GM12878 (cell line): ENCODE measurements at regions not wholly inside any gene's neighbourhood (a gene's known extent, or its start where the extent isn't known, plus 50 kb on each side); places are given as distances from the start of the nearest gene placed in this dataset.

Experiments used
- ATAC-seq: fragments of 200-7000 bp; cut with Tn5 transposase; 3 replicates; pipeline ENCODE4 v1.9.1; 2020; ENCODE audit warnings: mild to moderate bottlenecking, moderate library complexity
- BruUV-seq: library from RNA; stranded (reverse); fragments of 400-500 nt; replicated peaks from 2 replicates; lab custom pipeline; 2021; lab: Mats Ljungman, UMichigan
- CTCF ChIA-PET: fragments of 300-600 bp; sonication (Branson Sonifier 250); formaldehyde crosslinking; extraction: SDS; loops from one replicate; lab custom pipeline; 2021; ENCODE audit warnings: inconsistent platforms; lab: Yijun Ruan, JAX
- POLR2A ChIA-PET: fragments of 350-600 bp; formaldehyde crosslinking; extraction: SDS; loops from one replicate; lab custom pipeline; 2021; ENCODE audit warnings: inconsistent platforms; lab: Charles Lee
- RAD21 ChIA-PET: fragments of 300-600 bp; sonication (Branson Sonifier 250); formaldehyde crosslinking; loops from one replicate; lab custom pipeline; 2023; ENCODE audit warnings: antibody characterized with exemption; ENCODE audit not compliant: unreplicated experiment; lab: Charles Lee
- SMC1A ChIA-PET: fragments of 300-600 bp; sonication (Branson Sonifier 250); formaldehyde crosslinking; loops from one replicate; lab custom pipeline; 2023; ENCODE audit not compliant: unreplicated experiment, uncharacterized antibody; lab: Charles Lee
- DNase-seq: peaks from one replicate; pipeline ENCODE4 v3.0.0-alpha.2; 2011; ENCODE audit warnings: low read depth, low spot score
- FAIRE-seq: peaks from 3 replicates; lab custom pipeline; 2011; peaks lifted over from hg19 to GRCh38; lab: Jason Lieb, UNC
- H2AFZ ChIP-seq: 2 replicates; pipeline ENCODE4 v1.6.0; 2011; ENCODE audit warnings: low read depth, low read length, control low read depth; ENCODE audit not compliant: control insufficient read depth
- H3K27ac ChIP-seq: 2 replicates; pipeline ENCODE4 v1.5.1; 2011; ENCODE audit warnings: control low read depth; ENCODE audit not compliant: control insufficient read depth, insufficient read depth
- H3K27me3 ChIP-seq, 2 experiments: replicated peaks in 1 of 2; 2 replicates each; pipeline versions ENCODE4 v1.6.0 to v1.6.1; 2011; ENCODE audit warnings: low read length in 1 of 2; ENCODE audit not compliant: control insufficient read depth in 2 of 2, insufficient read depth in 2 of 2
- H3K36me3 ChIP-seq, 2 experiments: 2 replicates each; pipeline ENCODE4 v1.5.1; 2011; ENCODE audit warnings: low read length in 1 of 2; ENCODE audit not compliant: control insufficient read depth in 2 of 2, insufficient read depth in 2 of 2
- H3K4me1 ChIP-seq: 2 replicates; pipeline ENCODE4 v1.6.1; 2011; ENCODE audit warnings: mild to moderate bottlenecking, low read length, moderate library complexity, mixed read lengths; ENCODE audit not compliant: control insufficient read depth, insufficient read depth
- H3K4me2 ChIP-seq: 2 replicates; pipeline ENCODE4 v1.6.0; 2011; ENCODE audit warnings: control low read depth; ENCODE audit not compliant: control insufficient read depth, insufficient read depth
- H3K4me3 ChIP-seq: fragments of 200-600 bp; sonication (generic); 2 replicates; pipeline ENCODE4 v1.5.1; 2016
- H3K79me2 ChIP-seq: 2 replicates; pipeline ENCODE4 v1.6.0; 2011; ENCODE audit warnings: low read length; ENCODE audit not compliant: control insufficient read depth, insufficient read depth
- H3K9ac ChIP-seq: 2 replicates; pipeline ENCODE4 v1.8.0; 2011; ENCODE audit warnings: low read length, control low read depth, mixed read lengths; ENCODE audit not compliant: control insufficient read depth, insufficient read depth
- H3K9me3 ChIP-seq: replicated peaks from 3 replicates; pipeline ENCODE4 v1.5.1; 2011; ENCODE audit warnings: mild to moderate bottlenecking, low read length; ENCODE audit not compliant: control insufficient read depth, insufficient read depth
- H4K20me1 ChIP-seq: 2 replicates; pipeline ENCODE4 v1.6.0; 2011; ENCODE audit not compliant: control insufficient read depth, insufficient read depth
- ASH2L ChIP-seq: fragments of 300-600, 200-600 bp; sonication (generic); IDR thresholded peaks from 2 replicates; pipeline ENCODE4 v1.6.1; 2017; ENCODE audit warnings: low read depth, mild to moderate bottlenecking, borderline replicate concordance
- ATF7 ChIP-seq: fragments of 450-650 bp; IDR thresholded peaks from 2 replicates; pipeline ENCODE4 v1.6.1; 2016; ENCODE audit warnings: low read depth, mild to moderate bottlenecking
- CBFB ChIP-seq: IDR thresholded peaks from 2 replicates; pipeline ENCODE4 v1.6.1; 2016; ENCODE audit warnings: antibody characterized with exemption, low read depth
- EED ChIP-seq: sonication (generic); IDR thresholded peaks from 2 replicates; pipeline ENCODE4 v1.6.1; 2016; ENCODE audit warnings: antibody characterized with exemption, low read depth
- MAX ChIP-seq: IDR thresholded peaks from 2 replicates; pipeline ENCODE4 v1.6.1; 2012; ENCODE audit warnings: low read depth, low read length, improper control_type of control experiment
- RAD51 ChIP-seq: fragments of 450-650 bp; IDR thresholded peaks from 2 replicates; pipeline ENCODE4 v1.6.1; 2016; ENCODE audit warnings: moderate library complexity, mild to moderate bottlenecking, inconsistent platforms
- ZNF24 ChIP-seq: fragments of 450-650 bp; IDR thresholded peaks from 2 replicates; pipeline ENCODE4 v1.6.1; 2017; ENCODE audit warnings: antibody characterized with exemption, mild to moderate bottlenecking
- WGBS: methylation state at CpG from one replicate; pipeline ENCODE4 v1.1.6; 2016; ENCODE audit warnings: low lambda C conversion rate; ENCODE audit not compliant: insufficient replicate concordance, insufficient coverage; ENCODE audit errors: missing lambda C conversion rate; 5-methylcytosine and 5-hydroxymethylcytosine counted together
- in situ Hi-C: fragments of 300-500 bp; cut with MboI; formaldehyde crosslinking; loops from 9 replicates; pipeline ENCODE4 v1.14.3; 2018; ENCODE audit warnings: mixed read lengths
- intact Hi-C: fragments of 100-400 bp; cut with micrococcal nuclease; formaldehyde crosslinking; loops from one replicate; pipeline ENCODE4 v1.14.2; 2022; ENCODE audit not compliant: unreplicated experiment
- TF ChIP-seq, protein P1 (sequence below): fragments of 450-650 bp; IDR thresholded peaks from 2 replicates; pipeline ENCODE4 v1.6.1; 2017; ENCODE audit warnings: mild to moderate bottlenecking, moderate library complexity
- TF ChIP-seq, protein P2 (sequence below): IDR thresholded peaks from 2 replicates; pipeline ENCODE4 v1.6.1; 2012; ENCODE audit warnings: low read length, inconsistent platforms
- TF ChIP-seq, protein P3 (sequence below): fragments of 450-650 bp; IDR thresholded peaks from 2 replicates; pipeline ENCODE4 v1.6.1; 2016; ENCODE audit warnings: mild to moderate bottlenecking

- intact Hi-C loops: no loop called here
- SMC1A ChIA-PET: no interaction called here
- H3K27ac ChIP-seq: no peak overlapping the region
These were observed 417.2 kb upstream of the KLHL29 start for GRCh38 chr2:22967756-22968155.

GRCh38 chr2:22970284-22970975 lies 414.5 kb upstream of the KLHL29 start:
- FAIRE-seq: no peak
- TF ChIP-seq RAD51: no peak
- TF ChIP-seq, protein P1, sequence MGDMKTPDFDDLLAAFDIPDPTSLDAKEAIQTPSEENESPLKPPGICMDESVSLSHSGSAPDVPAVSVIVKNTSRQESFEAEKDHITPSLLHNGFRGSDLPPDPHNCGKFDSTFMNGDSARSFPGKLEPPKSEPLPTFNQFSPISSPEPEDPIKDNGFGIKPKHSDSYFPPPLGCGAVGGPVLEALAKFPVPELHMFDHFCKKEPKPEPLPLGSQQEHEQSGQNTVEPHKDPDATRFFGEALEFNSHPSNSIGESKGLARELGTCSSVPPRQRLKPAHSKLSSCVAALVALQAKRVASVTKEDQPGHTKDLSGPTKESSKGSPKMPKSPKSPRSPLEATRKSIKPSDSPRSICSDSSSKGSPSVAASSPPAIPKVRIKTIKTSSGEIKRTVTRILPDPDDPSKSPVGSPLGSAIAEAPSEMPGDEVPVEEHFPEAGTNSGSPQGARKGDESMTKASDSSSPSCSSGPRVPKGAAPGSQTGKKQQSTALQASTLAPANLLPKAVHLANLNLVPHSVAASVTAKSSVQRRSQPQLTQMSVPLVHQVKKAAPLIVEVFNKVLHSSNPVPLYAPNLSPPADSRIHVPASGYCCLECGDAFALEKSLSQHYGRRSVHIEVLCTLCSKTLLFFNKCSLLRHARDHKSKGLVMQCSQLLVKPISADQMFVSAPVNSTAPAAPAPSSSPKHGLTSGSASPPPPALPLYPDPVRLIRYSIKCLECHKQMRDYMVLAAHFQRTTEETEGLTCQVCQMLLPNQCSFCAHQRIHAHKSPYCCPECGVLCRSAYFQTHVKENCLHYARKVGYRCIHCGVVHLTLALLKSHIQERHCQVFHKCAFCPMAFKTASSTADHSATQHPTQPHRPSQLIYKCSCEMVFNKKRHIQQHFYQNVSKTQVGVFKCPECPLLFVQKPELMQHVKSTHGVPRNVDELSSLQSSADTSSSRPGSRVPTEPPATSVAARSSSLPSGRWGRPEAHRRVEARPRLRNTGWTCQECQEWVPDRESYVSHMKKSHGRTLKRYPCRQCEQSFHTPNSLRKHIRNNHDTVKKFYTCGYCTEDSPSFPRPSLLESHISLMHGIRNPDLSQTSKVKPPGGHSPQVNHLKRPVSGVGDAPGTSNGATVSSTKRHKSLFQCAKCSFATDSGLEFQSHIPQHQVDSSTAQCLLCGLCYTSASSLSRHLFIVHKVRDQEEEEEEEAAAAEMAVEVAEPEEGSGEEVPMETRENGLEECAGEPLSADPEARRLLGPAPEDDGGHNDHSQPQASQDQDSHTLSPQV: no peak
- TF ChIP-seq, protein P2, sequence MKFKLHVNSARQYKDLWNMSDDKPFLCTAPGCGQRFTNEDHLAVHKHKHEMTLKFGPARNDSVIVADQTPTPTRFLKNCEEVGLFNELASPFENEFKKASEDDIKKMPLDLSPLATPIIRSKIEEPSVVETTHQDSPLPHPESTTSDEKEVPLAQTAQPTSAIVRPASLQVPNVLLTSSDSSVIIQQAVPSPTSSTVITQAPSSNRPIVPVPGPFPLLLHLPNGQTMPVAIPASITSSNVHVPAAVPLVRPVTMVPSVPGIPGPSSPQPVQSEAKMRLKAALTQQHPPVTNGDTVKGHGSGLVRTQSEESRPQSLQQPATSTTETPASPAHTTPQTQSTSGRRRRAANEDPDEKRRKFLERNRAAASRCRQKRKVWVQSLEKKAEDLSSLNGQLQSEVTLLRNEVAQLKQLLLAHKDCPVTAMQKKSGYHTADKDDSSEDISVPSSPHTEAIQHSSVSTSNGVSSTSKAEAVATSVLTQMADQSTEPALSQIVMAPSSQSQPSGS: no peak
- no peak for TF ChIP-seq ZNF24
- no peak for TF ChIP-seq ATF7
- TF ChIP-seq, protein P3, sequence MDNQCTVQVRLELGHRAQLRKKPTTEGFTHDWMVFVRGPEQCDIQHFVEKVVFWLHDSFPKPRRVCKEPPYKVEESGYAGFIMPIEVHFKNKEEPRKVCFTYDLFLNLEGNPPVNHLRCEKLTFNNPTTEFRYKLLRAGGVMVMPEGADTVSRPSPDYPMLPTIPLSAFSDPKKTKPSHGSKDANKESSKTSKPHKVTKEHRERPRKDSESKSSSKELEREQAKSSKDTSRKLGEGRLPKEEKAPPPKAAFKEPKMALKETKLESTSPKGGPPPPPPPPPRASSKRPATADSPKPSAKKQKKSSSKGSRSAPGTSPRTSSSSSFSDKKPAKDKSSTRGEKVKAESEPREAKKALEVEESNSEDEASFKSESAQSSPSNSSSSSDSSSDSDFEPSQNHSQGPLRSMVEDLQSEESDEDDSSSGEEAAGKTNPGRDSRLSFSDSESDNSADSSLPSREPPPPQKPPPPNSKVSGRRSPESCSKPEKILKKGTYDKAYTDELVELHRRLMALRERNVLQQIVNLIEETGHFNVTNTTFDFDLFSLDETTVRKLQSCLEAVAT: no peak
- no peak for TF ChIP-seq CBFB
- TF ChIP-seq EED: no peak
- TF ChIP-seq ASH2L: no peak

More at GRCh38 chr2:22967756-22968155, 417.2 kb upstream of the KLHL29 start:
- WGBS: 8% methylated on average over 5 of the region's 5 CpGs
- no peak for DNase-seq
- no peak for FAIRE-seq
- RAD21 ChIA-PET: no interaction called here
- no peak overlapping the region for H3K9ac ChIP-seq
- H3K4me1 ChIP-seq: no peaks in the 10 kb centered on the region
- no peaks in the 10 kb centered on the region for H3K9me3 ChIP-seq
- CTCF ChIA-PET: no interaction called here
- no peak overlapping the region for H3K4me3 ChIP-seq
- no peaks in the 10 kb centered on the region; a peak in 1 of 4 replicates for H3K27me3 ChIP-seq
- TF ChIP-seq MAX (no peak), ATF7 (no peak)
- in situ Hi-C loops: no loop called here
- no TSS peak for BruUV-seq
- no peaks in the 10 kb centered on the region for H3K36me3 ChIP-seq
- H4K20me1 ChIP-seq: no peaks in the 10 kb centered on the region
- no peak for ATAC-seq
- POLR2A ChIA-PET: no interaction called here
- H2AFZ ChIP-seq: no peak overlapping the region
- no peaks in the 10 kb centered on the region for H3K79me2 ChIP-seq
- no peak overlapping the region for H3K4me2 ChIP-seq

More at GRCh38 chr2:22970284-22970975, 414.5 kb upstream of the KLHL29 start:
- Histone ChIP-seq H3K27me3 (no peaks in the 10 kb centered on the region; a peak in 1 of 4 replicates), H3K4me2 (no peak overlapping the region), H3K79me2 (no peaks in the 10 kb centered on the region), H4K20me1 (no peaks in the 10 kb centered on the region), H3K9me3 (no peaks in the 10 kb centered on the region), H2AFZ (no peak overlapping the region), H3K4me3 (no peak overlapping the region), H3K27ac (no peak overlapping the region), H3K36me3 (no peaks in the 10 kb centered on the region), H3K4me1 (no peaks in the 10 kb centered on the region), H3K9ac (no peak overlapping the region)
- ATAC-seq (no peak), DNase-seq (no peak)
- no TSS peak for BruUV-seq
- RAD21 ChIA-PET: no interaction called here
- 1% methylated on average over 8 of the region's 8 CpGs for WGBS
- SMC1A ChIA-PET: no interaction called here
- CTCF ChIA-PET: no interaction called here
- in situ Hi-C loops (no loop called here), intact Hi-C loops (no loop called here)
- POLR2A ChIA-PET: no interaction called here
